WTC11 (cell line): ENCODE measurements at regions not wholly inside any gene's neighbourhood (a gene's known extent, or its start where the extent isn't known, plus 50 kb on each side); places are given as distances from the start of the nearest gene placed in this dataset.

Experiments used
- FOXK1 ChIP-seq: sonication (generic); formaldehyde crosslinking; IDR thresholded peaks from 2 replicates; pipeline ENCODE4 v1.8.0; 2022; ENCODE audit warnings: mild to moderate bottlenecking, moderate library complexity, missing genetic modification reagents
- GRHL2 ChIP-seq: fragments of 250-450 bp; sonication (Bioruptor Pico); IDR thresholded peaks from 2 replicates; pipeline ENCODE4 v1.8.0; 2022; ENCODE audit warnings: mild to moderate bottlenecking, moderate library complexity; ENCODE audit not compliant: insufficient replicate concordance, severe bottlenecking
- NR2C2 ChIP-seq: sonication (generic); formaldehyde crosslinking; IDR thresholded peaks from 2 replicates; pipeline ENCODE4 v1.8.0; 2022; ENCODE audit warnings: mild to moderate bottlenecking, missing genetic modification reagents
- SP1 ChIP-seq: sonication (generic); formaldehyde crosslinking; conservative IDR thresholded peaks from 2 replicates; pipeline ENCODE4 v1.8.1; 2022; ENCODE audit warnings: missing genetic modification reagents
- TEAD1 ChIP-seq: sonication (generic); formaldehyde crosslinking; IDR thresholded peaks from 2 replicates; pipeline ENCODE4 v1.8.0; 2022; ENCODE audit warnings: mild to moderate bottlenecking, missing genetic modification reagents
- TF ChIP-seq, protein P1 (sequence below): fragments of 200-600 bp; IDR thresholded peaks from 2 replicates; pipeline ENCODE4 v1.8.0; 2022; ENCODE audit warnings: antibody characterized with exemption
- TF ChIP-seq, protein P2 (sequence below): sonication (generic); formaldehyde crosslinking; IDR thresholded peaks from 2 replicates; pipeline ENCODE4 v1.8.0; 2022; ENCODE audit warnings: mild to moderate bottlenecking, missing genetic modification reagents
- TF ChIP-seq, protein P3 (sequence below): fragments of 250-450 bp; sonication (Bioruptor Pico); IDR thresholded peaks from 2 replicates; pipeline ENCODE4 v2.1.2; 2022; ENCODE audit warnings: mild to moderate bottlenecking, moderate library complexity
- TF ChIP-seq, protein P4 (sequence below): sonication (generic); formaldehyde crosslinking; IDR thresholded peaks from 2 replicates; pipeline ENCODE4 v1.8.1; 2022; ENCODE audit warnings: low read depth, mild to moderate bottlenecking, moderate library complexity, missing genetic modification reagents, borderline replicate concordance
- TF ChIP-seq, protein P5 (sequence below): sonication (generic); formaldehyde crosslinking; IDR thresholded peaks from 2 replicates; pipeline ENCODE4 v1.8.1; 2022; ENCODE audit warnings: low read depth, missing genetic modification reagents, borderline replicate concordance

DNA sequence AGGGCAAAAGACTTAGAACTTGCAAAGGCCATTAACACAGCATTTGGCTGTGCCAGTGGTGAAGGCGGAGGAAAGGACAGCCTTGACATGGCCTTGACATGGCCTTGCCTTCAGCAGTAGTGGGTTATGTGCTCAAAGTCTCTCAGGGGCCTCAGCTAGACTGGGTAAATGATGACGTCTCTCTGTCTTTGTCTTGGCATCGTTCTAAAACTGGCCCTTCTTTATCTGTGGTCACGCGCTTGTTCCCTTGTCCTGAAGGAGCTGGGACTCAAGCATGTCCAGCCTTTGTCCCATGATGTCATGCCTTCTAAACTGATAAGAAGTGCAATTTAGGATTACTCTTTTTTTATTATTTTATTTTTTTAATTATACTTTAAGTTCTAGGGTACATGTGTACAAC lies 88.7 kb upstream of the ATP10B start:
- TF ChIP-seq, protein P1, sequence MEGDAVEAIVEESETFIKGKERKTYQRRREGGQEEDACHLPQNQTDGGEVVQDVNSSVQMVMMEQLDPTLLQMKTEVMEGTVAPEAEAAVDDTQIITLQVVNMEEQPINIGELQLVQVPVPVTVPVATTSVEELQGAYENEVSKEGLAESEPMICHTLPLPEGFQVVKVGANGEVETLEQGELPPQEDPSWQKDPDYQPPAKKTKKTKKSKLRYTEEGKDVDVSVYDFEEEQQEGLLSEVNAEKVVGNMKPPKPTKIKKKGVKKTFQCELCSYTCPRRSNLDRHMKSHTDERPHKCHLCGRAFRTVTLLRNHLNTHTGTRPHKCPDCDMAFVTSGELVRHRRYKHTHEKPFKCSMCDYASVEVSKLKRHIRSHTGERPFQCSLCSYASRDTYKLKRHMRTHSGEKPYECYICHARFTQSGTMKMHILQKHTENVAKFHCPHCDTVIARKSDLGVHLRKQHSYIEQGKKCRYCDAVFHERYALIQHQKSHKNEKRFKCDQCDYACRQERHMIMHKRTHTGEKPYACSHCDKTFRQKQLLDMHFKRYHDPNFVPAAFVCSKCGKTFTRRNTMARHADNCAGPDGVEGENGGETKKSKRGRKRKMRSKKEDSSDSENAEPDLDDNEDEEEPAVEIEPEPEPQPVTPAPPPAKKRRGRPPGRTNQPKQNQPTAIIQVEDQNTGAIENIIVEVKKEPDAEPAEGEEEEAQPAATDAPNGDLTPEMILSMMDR, result no peak
- TF ChIP-seq, protein P2, sequence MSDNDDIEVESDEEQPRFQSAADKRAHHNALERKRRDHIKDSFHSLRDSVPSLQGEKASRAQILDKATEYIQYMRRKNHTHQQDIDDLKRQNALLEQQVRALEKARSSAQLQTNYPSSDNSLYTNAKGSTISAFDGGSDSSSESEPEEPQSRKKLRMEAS (CRISPR knock-in tag), result no peak
- TF ChIP-seq GRHL2 (CRISPR knock-in tag) (no peak), SP1 (CRISPR knock-in tag) (no peak), NR2C2 (no peak), FOXK1 (no peak), TEAD1 (CRISPR knock-in tag) (no peak)
- TF ChIP-seq, protein P3, sequence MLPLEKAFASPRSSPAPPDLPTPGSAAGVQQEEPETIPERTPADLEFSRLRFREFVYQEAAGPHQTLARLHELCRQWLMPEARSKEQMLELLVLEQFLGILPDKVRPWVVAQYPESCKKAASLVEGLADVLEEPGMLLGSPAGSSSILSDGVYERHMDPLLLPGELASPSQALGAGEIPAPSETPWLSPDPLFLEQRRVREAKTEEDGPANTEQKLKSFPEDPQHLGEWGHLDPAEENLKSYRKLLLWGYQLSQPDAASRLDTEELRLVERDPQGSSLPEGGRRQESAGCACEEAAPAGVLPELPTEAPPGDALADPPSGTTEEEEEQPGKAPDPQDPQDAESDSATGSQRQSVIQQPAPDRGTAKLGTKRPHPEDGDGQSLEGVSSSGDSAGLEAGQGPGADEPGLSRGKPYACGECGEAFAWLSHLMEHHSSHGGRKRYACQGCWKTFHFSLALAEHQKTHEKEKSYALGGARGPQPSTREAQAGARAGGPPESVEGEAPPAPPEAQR (CRISPR knock-in tag), result no peak
- TF ChIP-seq, protein P4, sequence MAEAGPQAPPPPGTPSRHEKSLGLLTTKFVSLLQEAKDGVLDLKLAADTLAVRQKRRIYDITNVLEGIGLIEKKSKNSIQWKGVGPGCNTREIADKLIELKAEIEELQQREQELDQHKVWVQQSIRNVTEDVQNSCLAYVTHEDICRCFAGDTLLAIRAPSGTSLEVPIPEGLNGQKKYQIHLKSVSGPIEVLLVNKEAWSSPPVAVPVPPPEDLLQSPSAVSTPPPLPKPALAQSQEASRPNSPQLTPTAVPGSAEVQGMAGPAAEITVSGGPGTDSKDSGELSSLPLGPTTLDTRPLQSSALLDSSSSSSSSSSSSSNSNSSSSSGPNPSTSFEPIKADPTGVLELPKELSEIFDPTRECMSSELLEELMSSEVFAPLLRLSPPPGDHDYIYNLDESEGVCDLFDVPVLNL (CRISPR knock-in tag), result no peak
- TF ChIP-seq, protein P5, sequence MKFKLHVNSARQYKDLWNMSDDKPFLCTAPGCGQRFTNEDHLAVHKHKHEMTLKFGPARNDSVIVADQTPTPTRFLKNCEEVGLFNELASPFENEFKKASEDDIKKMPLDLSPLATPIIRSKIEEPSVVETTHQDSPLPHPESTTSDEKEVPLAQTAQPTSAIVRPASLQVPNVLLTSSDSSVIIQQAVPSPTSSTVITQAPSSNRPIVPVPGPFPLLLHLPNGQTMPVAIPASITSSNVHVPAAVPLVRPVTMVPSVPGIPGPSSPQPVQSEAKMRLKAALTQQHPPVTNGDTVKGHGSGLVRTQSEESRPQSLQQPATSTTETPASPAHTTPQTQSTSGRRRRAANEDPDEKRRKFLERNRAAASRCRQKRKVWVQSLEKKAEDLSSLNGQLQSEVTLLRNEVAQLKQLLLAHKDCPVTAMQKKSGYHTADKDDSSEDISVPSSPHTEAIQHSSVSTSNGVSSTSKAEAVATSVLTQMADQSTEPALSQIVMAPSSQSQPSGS, result no peak
